Endothelial cell of umbilical vein (primary cell): ENCODE measurements at regions not wholly inside any gene's neighbourhood (a gene's known extent, or its start where the extent isn't known, plus 50 kb on each side); places are given as distances from the start of the nearest gene placed in this dataset.

ENCODE experiments used
- BruUV-seq: library from RNA; stranded (reverse); fragments of 400-500 nt; replicated peaks from 2 replicates; lab custom pipeline; 2021; lab: Mats Ljungman, UMichigan
- CTCF ChIA-PET: fragments of 300-600, 350-600 bp; sonication (Branson Sonifier 250); formaldehyde crosslinking; loops from one replicate; lab custom pipeline; 2021; ENCODE audit warnings: antibody characterized with exemption, inconsistent platforms; lab: Charles Lee
- POLR2A ChIA-PET: fragments of 300-600, 350-600 bp; sonication (Branson Sonifier 250); formaldehyde crosslinking; loops from one replicate; lab custom pipeline; 2021; ENCODE audit warnings: antibody characterized with exemption, inconsistent platforms; lab: Charles Lee
- DNase-seq: peaks from one replicate; pipeline ENCODE4 v3.0.0-alpha.2; 2011; ENCODE audit warnings: low read depth, low spot score
- FAIRE-seq: peaks from 2 replicates; lab custom pipeline; 2011; peaks lifted over from hg19 to GRCh38; lab: Jason Lieb, UNC
- H2AFZ ChIP-seq: 2 replicates; pipeline ENCODE4 v1.6.0; 2012; ENCODE audit warnings: low read depth, low read length, control low read depth, inconsistent platforms
- H3K27ac ChIP-seq: 2 replicates; pipeline ENCODE4 v1.5.1; 2011; ENCODE audit warnings: low read depth, mild to moderate bottlenecking, control low read depth, low read length, moderate library complexity; ENCODE audit not compliant: insufficient read depth
- H3K27me3 ChIP-seq, 2 experiments: 2 replicates each; pipeline versions ENCODE4 v1.6.0 to v1.6.1; 2011; ENCODE audit warnings: low read length in 2 of 2, mixed read lengths in 1 of 2; ENCODE audit not compliant: control insufficient read depth in 2 of 2, insufficient read depth in 2 of 2
- H3K36me3 ChIP-seq, 2 experiments: 2 replicates in 1 of 2; 3 replicates in 1 of 2; pipeline ENCODE4 v1.5.1; 2011; ENCODE audit warnings: low read length in 2 of 2, mild to moderate bottlenecking in 1 of 2, moderate library complexity in 1 of 2; ENCODE audit not compliant: control insufficient read depth in 2 of 2, insufficient read depth in 2 of 2; ENCODE audit errors: extremely low read depth in 1 of 2
- H3K4me1 ChIP-seq: 3 replicates; pipeline ENCODE4 v1.5.1; 2011; ENCODE audit warnings: mild to moderate bottlenecking, low read length; ENCODE audit not compliant: control insufficient read depth, insufficient read depth; ENCODE audit errors: extremely low read depth
- H3K4me2 ChIP-seq: 2 replicates; pipeline ENCODE4 v1.6.1; 2011; ENCODE audit warnings: low read length, control low read depth, mixed read lengths; ENCODE audit not compliant: insufficient read depth
- H3K4me3 ChIP-seq, 3 experiments: fragments of 200-600 bp in 1 of 3; sonication (generic), shearing (Covaris generic) in 1 of 3; replicated peaks in 1 of 3; 2 replicates each; pipeline ENCODE4 v1.5.1; 2011 to 2016; ENCODE audit warnings: control low read depth in 3 of 3, low read length in 3 of 3, mild to moderate bottlenecking in 2 of 3, inconsistent platforms in 1 of 3, low read depth in 1 of 3, moderate library complexity in 1 of 3; ENCODE audit not compliant: insufficient read depth in 1 of 3
- H3K79me2 ChIP-seq: 2 replicates; pipeline ENCODE4 v1.6.0; 2012; ENCODE audit warnings: low read length, inconsistent platforms; ENCODE audit not compliant: control insufficient read depth, insufficient read depth
- H3K9ac ChIP-seq: replicated peaks from 2 replicates; pipeline ENCODE3; 2011; ENCODE audit warnings: low read length, control low read depth; ENCODE audit not compliant: insufficient read depth; ENCODE audit errors: extremely low read depth
- H3K9me1 ChIP-seq: replicated peaks from 3 replicates; pipeline ENCODE4 v1.6.0; 2011; ENCODE audit warnings: mild to moderate bottlenecking, low read length; ENCODE audit not compliant: control insufficient read depth, insufficient read depth; ENCODE audit errors: extremely low read depth
- H3K9me3 ChIP-seq: replicated peaks from 2 replicates; pipeline ENCODE4 v1.5.1; 2012; ENCODE audit warnings: low read length, inconsistent platforms; ENCODE audit not compliant: control insufficient read depth, insufficient read depth
- H4K20me1 ChIP-seq: replicated peaks from 2 replicates; pipeline ENCODE3; 2011; ENCODE audit warnings: mild to moderate bottlenecking, low read length; ENCODE audit not compliant: control insufficient read depth, insufficient read depth; ENCODE audit errors: extremely low read depth
- CTCF ChIP-seq, 2 donors: IDR thresholded peaks; 1 replicate in 1 of 2; 2 replicates in 1 of 2; pipeline ENCODE4 v1.5.1; 2011; ENCODE audit warnings: low read length in 2 of 2, mild to moderate bottlenecking in 2 of 2, moderate library complexity in 2 of 2, control low read depth in 1 of 2, inconsistent platforms in 1 of 2, low read depth in 1 of 2; ENCODE audit not compliant: insufficient read depth in 1 of 2; ENCODE audit errors: extremely low read depth in 1 of 2
- EZH2 ChIP-seq: IDR thresholded peaks from 2 replicates; pipeline ENCODE4 v1.6.1; 2012; ENCODE audit warnings: borderline replicate concordance, low read depth, mild to moderate bottlenecking, moderate library complexity, low read length, inconsistent platforms; ENCODE audit not compliant: severe bottlenecking
- FOS ChIP-seq: IDR thresholded peaks from 2 replicates; pipeline ENCODE4 v1.6.1; 2011; ENCODE audit warnings: mild to moderate bottlenecking, low read length, moderate library complexity, borderline replicate concordance; ENCODE audit not compliant: insufficient read depth
- GATA2 ChIP-seq: IDR thresholded peaks from 2 replicates; pipeline ENCODE4 v1.7.0; 2011; ENCODE audit warnings: low read depth, mild to moderate bottlenecking, moderate library complexity, mixed read lengths, low read length; ENCODE audit not compliant: insufficient read length, insufficient read depth
- JUN ChIP-seq: IDR thresholded peaks from 2 replicates; pipeline ENCODE4 v1.6.1; 2011; ENCODE audit warnings: borderline replicate concordance, low read depth; ENCODE audit not compliant: insufficient read length, insufficient read depth
- MYC ChIP-seq: IDR thresholded peaks from one replicate; pipeline ENCODE4 v1.6.1; 2011; ENCODE audit warnings: mild to moderate bottlenecking, low read depth, low read length
- POLR2A ChIP-seq: IDR thresholded peaks from 2 replicates; pipeline ENCODE4 v1.6.1; 2012; ENCODE audit warnings: low read depth, mild to moderate bottlenecking, control low read depth, low read length
- POLR2AphosphoS5 ChIP-seq: IDR thresholded peaks from 2 replicates; pipeline ENCODE4 v1.6.1; 2012; ENCODE audit warnings: low read depth, mild to moderate bottlenecking, control low read depth, low read length, moderate library complexity; ENCODE audit not compliant: insufficient read depth
- dilution Hi-C: fragments of 300-500 bp; cut with MboI; formaldehyde crosslinking; loops from one replicate; pipeline ENCODE4 v1.15.0; 2019; ENCODE audit warnings: low sequenced_read_pairs; ENCODE audit not compliant: extremely low pct_ligation_motif_present
- intact Hi-C: fragments of 100-400 bp; cut with micrococcal nuclease; formaldehyde crosslinking; loops from one replicate; pipeline ENCODE4 v1.10.0; 2022
- TF ChIP-seq, protein P1 (sequence below): IDR thresholded peaks from 2 replicates; pipeline ENCODE4 v1.6.1; 2011; ENCODE audit not compliant: insufficient read depth, insufficient read length

GRCh38 chr3:160049565-160049964 is 60.9 kb downstream of the IL12A start:
- H3K4me1 ChIP-seq = no peaks in the 10 kb centered on the region
- FAIRE-seq = no peak
- no peaks in the 10 kb centered on the region for H3K36me3 ChIP-seq
- H3K9me3 ChIP-seq = no peaks in the 10 kb centered on the region
- TF ChIP-seq FOS (no peak), CTCF (IDR thresholded peaks at IDR 0.05; ENCODE audit: extremely low read depth in 1 of 2, insufficient read depth in 1 of 2, low read depth in 1 of 2, low read length in 2 of 2) (no peak), POLR2A (no peak), GATA2 (no peak), JUN (no peak), POLR2AphosphoS5 (no peak), EZH2 (no peak), MYC (no peak)
- TF ChIP-seq, protein P1, sequence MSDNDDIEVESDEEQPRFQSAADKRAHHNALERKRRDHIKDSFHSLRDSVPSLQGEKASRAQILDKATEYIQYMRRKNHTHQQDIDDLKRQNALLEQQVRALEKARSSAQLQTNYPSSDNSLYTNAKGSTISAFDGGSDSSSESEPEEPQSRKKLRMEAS = no peak
- no peaks in the 10 kb centered on the region for H3K79me2 ChIP-seq
- no peak overlapping the region for H2AFZ ChIP-seq
- no peaks in the 10 kb centered on the region for H4K20me1 ChIP-seq
- DNase-seq = no peak
- ChIA-PET CTCF (no interaction called here), POLR2A (no interaction called here)
- intact Hi-C loops = no loop called here
- no peak overlapping the region for H3K4me3 ChIP-seq
- dilution Hi-C loops = loop anchor here (25.0 kb wide), 1 partner anchor 163 kb away; no protein-coding TSS in a partner anchor
- H3K27ac ChIP-seq = no peak overlapping the region
- H3K9ac ChIP-seq = no peak overlapping the region
- no TSS peak for BruUV-seq
- H3K9me1 ChIP-seq = no peaks in the 10 kb centered on the region
- no peaks in the 10 kb centered on the region for H3K27me3 ChIP-seq
- no peak overlapping the region for H3K4me2 ChIP-seq
